Gastrocnemius medialis (tissue), 4 donors: ENCODE measurements at regions not wholly inside any gene's neighbourhood (a gene's known extent, or its start where the extent isn't known, plus 50 kb on each side); places are given as distances from the start of the nearest gene placed in this dataset.

ENCODE experiments used
- CTCF ChIP-seq, 5 experiments: fragments of 450-650 bp in 3 of 5; fragments of 200-600 bp in 2 of 5; sonication (generic) in 2 of 5; IDR thresholded peaks in 4 of 5; conservative IDR thresholded peaks in 1 of 5; 1 replicate in 4 of 5; 2 replicates in 1 of 5; pipeline ENCODE4 v1.5.1; 2016 to 2019; ENCODE audit warnings: antibody characterized with exemption in 5 of 5, mild to moderate bottlenecking in 3 of 5, moderate library complexity in 3 of 5
- POLR2A ChIP-seq, 2 donors: fragments of 450-650 bp; IDR thresholded peaks; one replicate each; pipeline ENCODE4 v1.6.1; 2017; ENCODE audit warnings: antibody characterized with exemption in 2 of 2, mild to moderate bottlenecking in 2 of 2, moderate library complexity in 2 of 2

GRCh38 chr10:75332081-75332480, 69.5 kb downstream of the ZNF503 start:
- no peak for TF ChIP-seq CTCF (IDR thresholded peaks at IDR 0.05 in 4 of 5, conservative IDR thresholded peaks at IDR 0.05 in 1 of 5)
- no peak for TF ChIP-seq POLR2A (IDR thresholded peaks at IDR 0.05)
